GM13977 (cell line): ENCODE measurements at regions not wholly inside any gene's neighbourhood (a gene's known extent, or its start where the extent isn't known, plus 50 kb on each side); places are given as distances from the start of the nearest gene placed in this dataset.

Experiments used
- DNase-seq: peaks from one replicate; pipeline ENCODE4 v3.0.0; 2012; ENCODE audit warnings: low spot score
- CTCF ChIP-seq: IDR thresholded peaks from 2 replicates; pipeline ENCODE4 v1.5.1; 2012; ENCODE audit warnings: mild to moderate bottlenecking, control low read depth; ENCODE audit not compliant: insufficient read depth; ENCODE audit errors: extremely low read depth, missing control alignments
- in situ Hi-C: fragments of 300-500 bp; cut with MboI; formaldehyde crosslinking; loops from one replicate; pipeline ENCODE4 v1.12.0; 2022; ENCODE audit warnings: low sequenced_read_pairs, low pct_unique_long_range_greater_than_20kb, mixed read lengths, inconsistent platforms; ENCODE audit not compliant: unreplicated experiment

- no peak for DNase-seq
- in situ Hi-C loops = no loop called here
- no peak for TF ChIP-seq CTCF
Measured at GRCh38 chr19:28400953-28401671, 811.8 kb downstream of the UQCRFS1 start.

DNA sequence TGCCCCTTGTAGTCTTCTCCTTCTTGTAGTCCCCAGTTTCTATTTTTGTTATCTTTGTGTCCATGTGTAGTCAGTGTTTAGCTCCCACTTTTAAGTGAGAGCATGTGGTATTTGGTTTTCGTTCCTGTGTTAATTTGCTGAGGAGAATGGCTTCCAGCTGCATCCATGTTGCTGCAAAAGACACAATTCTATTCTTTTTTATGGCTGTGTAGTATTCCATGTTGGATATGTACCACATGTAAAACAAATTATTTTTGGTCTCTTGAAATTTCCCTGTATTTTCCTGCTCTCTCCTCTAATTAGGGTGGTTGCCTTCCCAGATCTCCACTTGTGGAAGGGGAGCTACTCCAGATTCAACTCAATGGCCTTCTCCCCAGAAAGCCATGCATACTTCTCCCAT, 813.8 kb downstream of the UQCRFS1 start:
- no peak for TF ChIP-seq CTCF
- in situ Hi-C loops = no loop called here
- DNase-seq = no peak

- no peak for DNase-seq
- in situ Hi-C loops = no loop called here
- no peak for TF ChIP-seq CTCF
Measured at GRCh38 chr19:28397800-28398199, 815.2 kb downstream of the UQCRFS1 start.

DNA sequence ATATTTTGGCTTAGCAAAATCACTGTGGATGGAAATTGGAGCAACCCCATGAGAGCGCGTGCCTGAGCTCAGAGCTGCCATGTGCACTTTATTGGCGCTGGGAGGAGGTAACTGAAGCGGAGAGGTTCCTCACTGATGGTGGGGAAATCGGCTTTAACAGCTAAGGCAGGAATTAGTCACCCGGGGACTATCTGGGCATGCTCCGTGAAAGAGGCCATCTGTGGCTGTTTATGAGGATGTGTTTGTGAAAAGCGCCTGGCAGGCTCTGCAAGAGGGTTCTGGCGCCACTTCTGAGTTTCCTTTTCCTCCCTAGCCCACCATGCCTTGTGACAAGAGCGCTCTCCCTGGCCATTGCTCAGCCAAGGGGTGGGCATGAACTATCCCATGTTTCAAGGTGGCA, 815.6 kb downstream of the UQCRFS1 start:
- no peak for TF ChIP-seq CTCF
- in situ Hi-C loops = no loop called here
- DNase-seq = no peak

- DNase-seq = no peak
- no peak for TF ChIP-seq CTCF
- in situ Hi-C loops = no loop called here
Measured at GRCh38 chr19:28396287-28396831, 816.6 kb downstream of the UQCRFS1 start.

DNA sequence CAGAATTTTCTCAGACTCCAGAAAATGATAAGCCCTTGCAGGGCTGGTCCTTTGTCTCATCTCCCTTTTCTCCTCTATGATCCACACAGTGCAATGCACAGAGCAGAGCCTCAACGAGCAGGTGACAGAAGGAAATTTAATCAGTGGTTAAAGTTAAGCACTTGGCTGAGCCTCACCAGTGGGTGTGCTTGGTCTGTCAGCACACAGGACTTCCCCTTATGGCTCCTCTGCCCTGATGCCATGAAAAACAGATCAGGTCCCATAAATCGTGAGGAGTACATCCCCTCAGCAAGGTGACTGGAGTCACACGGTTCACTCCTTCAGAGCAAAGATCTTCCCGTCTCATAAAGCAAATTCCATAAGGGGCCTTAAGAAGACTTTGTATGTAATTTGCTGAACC, 818.2 kb downstream of the UQCRFS1 start:
- no peak for TF ChIP-seq CTCF
- DNase-seq = no peak
- in situ Hi-C loops = no loop called here
